ENCODE measurements at regions not wholly inside any gene's neighbourhood (a gene's known extent, or its start where the extent isn't known, plus 50 kb on each side); places are given as distances from the start of the nearest gene placed in this dataset.

GRCh38 chr2:186241874-186242273 lies 244.2 kb upstream of the ZC3H15 start:
- TF ChIP-seq POLR2AphosphoS5 (IDR thresholded peaks at IDR 0.05) (no peak), EP300 (IDR thresholded peaks at IDR 0.05) (no peak)
- ATAC-seq, result no peak
- Histone ChIP-seq H3K36me3 (no peaks in the 10 kb centered on the region), H3K27me3 (no peaks in the 10 kb centered on the region), H3K9me3 (no peaks in the 10 kb centered on the region), H3K27ac (no peak overlapping the region), H3K4me3 (no peak overlapping the region), H3K4me1 (no peaks in the 10 kb centered on the region)
- WGBS, 2 donors (ENCODE audit: low coverage in 1 of 2), result 96 to 97% methylated on average over 4 of the region's 4 CpGs

- no peaks in the 10 kb centered on the region for H3K36me3 ChIP-seq
- no peaks in the 10 kb centered on the region for H3K27me3 ChIP-seq
- H3K9me3 ChIP-seq, result no peaks in the 10 kb centered on the region
- 92 to 100% methylated on average over 2 of the region's 2 CpGs for WGBS, 2 donors (ENCODE audit: low coverage in 1 of 2)
- no peak overlapping the region for H3K4me3 ChIP-seq
- H3K27ac ChIP-seq, result no peak overlapping the region
- no peaks in the 10 kb centered on the region for H3K4me1 ChIP-seq
- TF ChIP-seq EP300 (IDR thresholded peaks at IDR 0.05), result no peak
- TF ChIP-seq POLR2AphosphoS5 (IDR thresholded peaks at IDR 0.05), result no peak
- TF ChIP-seq POLR2A (IDR thresholded peaks at IDR 0.05), result no peak
- no peak for TF ChIP-seq CTCF (IDR thresholded peaks at IDR 0.05)
- no peak for ATAC-seq
These were observed 231.3 kb upstream of the ZC3H15 start for GRCh38 chr2:186254759-186255158.

GRCh38 chr2:186255823-186256222 lies 230.2 kb upstream of the ZC3H15 start:
- 87 to 89% methylated on average over 4 of the region's 4 CpGs for WGBS, 2 donors (ENCODE audit: low coverage in 1 of 2)
- Histone ChIP-seq H3K27me3 (no peaks in the 10 kb centered on the region), H3K36me3 (no peaks in the 10 kb centered on the region), H3K9me3 (no peaks in the 10 kb centered on the region), H3K27ac (no peak overlapping the region), H3K4me1 (no peaks in the 10 kb centered on the region), H3K4me3 (no peak overlapping the region)
- ATAC-seq, result no peak
- no peak for TF ChIP-seq CTCF (IDR thresholded peaks at IDR 0.05)
- TF ChIP-seq POLR2AphosphoS5 (IDR thresholded peaks at IDR 0.05), result no peak
- TF ChIP-seq EP300 (IDR thresholded peaks at IDR 0.05), result no peak
- no peak for TF ChIP-seq POLR2A (IDR thresholded peaks at IDR 0.05)

- whole genome bisulfite sequencing, 2 donors (ENCODE audit: low coverage in 1 of 2), result 29 to 41% methylated on average over 1 of the region's 1 CpG
- ATAC-seq, result no peak
- H3K4me3 ChIP-seq, result no peak overlapping the region
These were observed 229.5 kb upstream of the ZC3H15 start for GRCh38 chr2:186256540-186256939.

GRCh38 chr2:186263673-186264250 lies 222.3 kb upstream of the ZC3H15 start:
- H3K36me3 ChIP-seq, result no peaks in the 10 kb centered on the region
- H3K9me3 ChIP-seq, result peaks cover 0 to 7% (median 0%) of the 10 kb centered on the region in 3 donors
- WGBS, 2 donors (ENCODE audit: low coverage in 1 of 2), result 82 to 92% methylated on average over 3 of the region's 3 CpGs
- no peak overlapping the region for H3K4me3 ChIP-seq
- no peak for ATAC-seq
- no peak for TF ChIP-seq EP300 (IDR thresholded peaks at IDR 0.05)
- no peak for TF ChIP-seq POLR2A (IDR thresholded peaks at IDR 0.05)
- TF ChIP-seq CTCF (IDR thresholded peaks at IDR 0.05), result no peak
- TF ChIP-seq POLR2AphosphoS5 (IDR thresholded peaks at IDR 0.05), result no peak
- no peak overlapping the region for H3K27ac ChIP-seq
- no peaks in the 10 kb centered on the region for H3K4me1 ChIP-seq
- no peaks in the 10 kb centered on the region for H3K27me3 ChIP-seq

More at GRCh38 chr2:186256540-186256939, 229.5 kb upstream of the ZC3H15 start:
- Histone ChIP-seq H3K9me3 (no peaks in the 10 kb centered on the region), H3K27ac (no peak overlapping the region), H3K36me3 (no peaks in the 10 kb centered on the region), H3K4me1 (no peaks in the 10 kb centered on the region), H3K27me3 (no peaks in the 10 kb centered on the region)
- TF ChIP-seq POLR2A (IDR thresholded peaks at IDR 0.05) (no peak), POLR2AphosphoS5 (IDR thresholded peaks at IDR 0.05) (no peak), CTCF (IDR thresholded peaks at IDR 0.05) (peak in 1 of 4 experiments; percentile 42), EP300 (IDR thresholded peaks at IDR 0.05) (no peak)
